ENCODE measurements at regions not wholly inside any gene's neighbourhood (a gene's known extent, or its start where the extent isn't known, plus 50 kb on each side); places are given as distances from the start of the nearest gene placed in this dataset.
A peak's percentile ranks its signal among the peaks of the same experiment; 100 is the strongest.
"Not testable (repeated sequence)": the region's sequence is repeated elsewhere in the genome, so short reads cannot be mapped to it uniquely, and the experiment has no call there.

DNA sequence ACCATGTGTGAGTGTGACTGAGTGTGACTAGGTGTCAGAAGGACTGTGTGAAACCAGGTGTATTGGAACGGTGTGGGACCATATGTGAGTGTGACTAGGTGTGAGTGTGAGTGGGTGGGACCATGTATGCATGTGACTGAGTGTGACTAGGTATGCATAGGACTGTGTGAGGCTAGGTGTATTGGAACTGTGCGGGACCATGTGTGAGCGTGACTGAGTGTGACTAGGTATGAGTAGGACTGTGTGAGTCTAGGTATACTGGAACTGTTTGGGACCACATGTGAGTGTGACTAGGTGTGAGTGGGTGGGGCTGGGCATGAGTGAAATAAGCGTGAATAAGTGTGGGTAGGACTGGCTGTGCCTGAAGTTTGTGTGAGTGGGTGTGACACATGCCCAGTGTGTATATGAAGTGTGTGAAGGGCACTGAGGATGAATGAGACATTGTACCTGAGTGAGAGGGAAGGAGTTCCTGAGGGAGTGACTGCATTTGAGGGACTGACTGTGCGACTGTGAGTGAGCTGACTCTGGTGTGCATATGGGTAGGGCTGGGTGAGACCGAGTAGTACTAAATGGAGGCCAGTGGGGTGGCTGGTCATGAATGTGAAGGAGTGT lies 247.0 kb upstream of the CCDC54 start:
- no peak for DNase-seq (ENCODE audit: low read depth)

DNA sequence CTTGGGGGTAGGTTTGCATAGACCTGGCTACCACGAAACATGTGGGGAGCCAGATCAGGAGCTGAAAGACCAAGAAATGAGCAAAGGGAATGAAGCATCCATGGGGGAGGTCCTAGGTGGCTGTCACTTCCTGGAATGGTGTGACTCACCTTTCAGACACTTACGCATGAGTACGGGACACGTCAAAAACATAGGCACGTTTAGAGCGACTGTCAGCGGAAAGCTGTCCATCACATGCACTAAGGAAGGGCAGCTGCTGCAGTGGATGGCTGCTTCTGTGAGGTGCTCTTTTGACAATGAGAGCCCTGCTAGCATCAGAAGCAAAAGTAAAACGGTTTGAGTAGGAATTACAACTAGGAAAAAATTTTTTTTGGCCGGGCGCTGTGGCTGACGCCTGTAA lies 244.6 kb upstream of the CCDC54 start:
- DNase-seq (ENCODE audit: low read depth), result peak; percentile 7

DNA sequence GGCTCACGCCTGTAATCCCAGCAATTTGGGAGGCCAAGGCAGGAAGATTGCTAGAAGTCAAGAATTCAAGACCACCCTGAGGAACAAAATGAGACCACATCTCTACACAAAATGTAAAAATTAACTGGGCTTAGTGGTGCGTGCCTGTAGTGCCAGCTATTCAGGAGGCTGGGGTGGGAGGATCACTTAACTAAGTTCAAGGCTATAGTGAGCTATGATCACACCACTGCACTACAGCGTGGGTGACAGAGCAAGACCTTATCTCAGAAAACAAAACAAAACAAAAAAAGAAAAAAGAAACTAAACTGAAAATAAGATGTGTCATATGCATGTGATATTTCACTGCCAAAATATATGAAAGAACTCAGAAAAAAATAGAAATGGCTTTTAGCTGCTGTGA lies 243.3 kb upstream of the CCDC54 start:
- DNase-seq (ENCODE audit: low read depth), result no peak

DNA sequence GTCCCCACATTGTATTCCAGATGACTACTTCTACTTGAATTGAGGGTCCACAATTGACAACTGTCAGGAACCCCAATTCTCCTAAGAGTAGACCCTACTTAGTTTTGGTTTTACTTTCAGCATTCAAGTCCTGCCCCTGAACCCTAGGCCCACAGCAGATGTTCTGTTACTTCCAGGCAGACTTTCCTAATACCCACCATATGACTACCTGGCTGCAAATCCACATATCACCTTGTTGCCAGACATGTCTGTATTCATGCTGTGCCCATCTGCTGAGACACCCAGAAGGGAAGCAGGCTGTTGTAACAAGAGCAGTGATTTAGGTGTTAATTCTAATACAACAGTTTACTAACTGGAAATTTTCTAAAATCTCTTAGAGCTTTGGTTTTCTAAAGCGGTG lies 235.1 kb upstream of the CCDC54 start:
- no peak for DNase-seq (ENCODE audit: low read depth)

DNA sequence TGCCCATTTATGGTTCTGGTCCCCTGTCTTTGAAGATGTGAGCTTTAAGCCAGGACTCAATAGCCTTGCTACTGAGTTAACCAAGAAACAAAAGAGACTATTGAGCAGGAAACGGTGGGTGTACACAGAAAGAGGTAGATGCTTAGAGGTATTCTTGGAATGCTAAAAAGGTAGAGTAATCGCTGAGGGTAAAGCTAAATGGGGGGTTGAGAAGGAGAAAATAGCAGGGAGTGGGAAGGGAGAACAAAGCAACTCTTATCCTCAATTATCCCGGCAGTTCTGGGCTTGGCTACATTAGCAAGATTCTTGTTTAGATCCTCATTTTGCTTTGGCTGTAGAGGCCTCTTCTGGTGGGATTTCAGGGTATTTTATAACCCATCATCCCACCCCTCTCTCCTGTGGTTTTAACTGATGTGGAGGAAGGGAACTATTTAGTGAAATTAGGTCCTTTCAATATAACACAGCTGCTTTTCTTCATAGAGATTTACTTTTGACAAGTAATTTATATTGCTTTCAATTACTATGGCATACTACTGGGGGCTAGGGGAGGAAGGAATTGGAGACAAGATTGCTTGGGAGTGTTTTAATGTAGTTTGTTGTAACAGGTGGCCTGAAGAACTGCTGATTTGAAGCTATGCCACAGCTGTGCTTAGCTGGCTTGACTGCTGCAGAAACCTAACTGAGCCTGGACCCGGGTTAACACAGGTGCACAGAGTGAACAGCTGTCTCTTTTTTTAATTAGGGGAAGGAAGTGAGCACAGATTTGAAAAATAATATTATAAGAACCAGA lies 234.3 kb upstream of the CCDC54 start:
- no peak for DNase-seq (ENCODE audit: low read depth)

DNA sequence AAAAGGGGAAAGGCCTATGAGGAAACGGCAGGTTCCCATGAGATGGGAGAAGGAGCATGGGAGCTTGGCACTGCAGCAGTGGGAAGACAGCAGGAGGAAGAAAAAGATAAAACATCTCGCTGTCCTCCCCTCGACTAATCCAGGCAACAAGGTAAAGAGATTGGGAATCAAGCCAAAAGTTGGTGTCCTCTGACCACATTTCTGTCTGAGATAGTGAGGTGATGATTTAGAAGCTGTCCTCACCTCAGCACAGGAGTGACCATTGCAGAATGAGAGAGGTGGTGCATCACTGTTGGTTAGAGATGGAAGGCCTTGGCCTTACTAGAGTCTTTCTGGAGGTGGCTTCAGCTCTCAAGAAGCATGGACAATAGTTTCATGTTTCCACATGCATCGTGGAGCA lies 226.6 kb upstream of the CCDC54 start:
- no peak for DNase-seq (ENCODE audit: low read depth)

DNA sequence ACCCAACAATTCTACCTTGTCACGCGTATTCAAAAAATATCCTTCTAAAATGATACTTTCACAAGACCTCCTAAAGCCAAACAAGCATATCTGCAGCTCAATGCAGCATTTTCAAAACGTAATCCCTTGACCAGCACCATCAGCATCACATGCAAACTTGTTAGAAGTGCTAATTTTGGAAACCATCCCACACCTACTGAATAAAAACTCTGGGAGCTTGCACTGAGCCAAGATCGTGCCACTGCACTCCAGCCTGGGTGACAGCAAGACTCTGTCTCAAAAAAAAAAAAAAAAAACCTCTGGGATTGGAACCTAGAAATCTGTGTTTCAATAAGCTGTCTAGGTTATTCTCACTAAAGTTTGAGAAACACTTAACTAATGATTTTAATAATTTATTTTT lies 223.3 kb upstream of the CCDC54 start:
- no peak for DNase-seq (ENCODE audit: low read depth)

DNA sequence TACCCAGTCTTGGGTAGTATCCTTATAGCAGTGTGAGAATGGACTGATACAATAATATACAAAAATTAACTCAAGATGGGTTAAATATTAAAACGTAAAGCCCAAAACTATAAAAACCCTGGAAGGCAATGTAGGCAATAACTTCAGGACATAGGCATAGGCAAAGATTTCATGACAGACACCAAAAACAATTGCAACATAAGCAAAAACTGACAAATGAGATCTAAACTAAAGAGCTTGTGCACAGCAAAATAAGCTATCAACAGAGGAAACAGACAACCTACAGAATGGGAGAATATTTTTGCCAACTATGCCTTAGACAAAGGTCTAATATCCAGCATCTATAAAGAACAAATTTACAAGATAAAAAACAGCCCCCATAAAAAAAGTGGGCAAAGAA lies 204.8 kb upstream of the CCDC54 start:
- DNase-seq (ENCODE audit: low read depth), result no peak

DNA sequence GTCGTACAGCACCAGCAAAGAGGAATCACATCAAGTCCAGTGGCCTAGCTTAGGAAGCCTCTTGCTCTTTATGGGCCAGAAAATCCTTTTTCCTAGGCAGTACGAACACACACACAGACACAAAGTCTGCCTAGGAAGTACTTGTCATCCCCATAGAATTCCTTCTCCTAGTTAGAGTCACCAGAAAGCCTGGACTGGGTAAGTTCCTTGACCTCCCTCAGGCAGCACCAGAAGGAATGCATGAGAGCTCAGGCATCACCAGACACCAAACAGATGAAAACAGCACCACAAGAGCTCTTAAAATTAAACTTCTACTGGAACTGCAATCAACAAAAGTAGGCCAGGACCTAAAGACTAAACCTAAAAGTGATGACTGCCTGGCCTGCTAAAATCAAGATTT lies 192.9 kb upstream of the CCDC54 start:
- peak; percentile 19 for DNase-seq (ENCODE audit: low read depth)

DNA sequence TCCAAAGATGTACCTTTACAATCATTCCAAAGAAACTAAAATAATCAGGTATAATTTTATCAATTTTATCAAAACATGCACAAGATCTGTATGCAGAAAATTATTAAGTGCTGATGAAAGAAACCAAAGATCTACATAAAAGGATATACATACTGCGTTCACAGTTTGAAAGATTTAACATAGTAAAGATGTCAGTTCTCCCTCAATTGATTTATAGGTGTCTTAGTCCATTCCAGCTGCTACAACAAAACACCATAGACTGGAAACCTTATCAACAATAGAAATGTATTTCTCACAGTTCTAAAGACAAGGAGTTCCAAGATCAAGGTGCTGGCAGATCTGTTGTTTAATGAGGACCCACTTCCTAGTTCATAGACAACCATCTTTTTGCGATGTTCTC lies 189.0 kb upstream of the CCDC54 start:
- DNase-seq (ENCODE audit: low read depth), result no peak

DNA sequence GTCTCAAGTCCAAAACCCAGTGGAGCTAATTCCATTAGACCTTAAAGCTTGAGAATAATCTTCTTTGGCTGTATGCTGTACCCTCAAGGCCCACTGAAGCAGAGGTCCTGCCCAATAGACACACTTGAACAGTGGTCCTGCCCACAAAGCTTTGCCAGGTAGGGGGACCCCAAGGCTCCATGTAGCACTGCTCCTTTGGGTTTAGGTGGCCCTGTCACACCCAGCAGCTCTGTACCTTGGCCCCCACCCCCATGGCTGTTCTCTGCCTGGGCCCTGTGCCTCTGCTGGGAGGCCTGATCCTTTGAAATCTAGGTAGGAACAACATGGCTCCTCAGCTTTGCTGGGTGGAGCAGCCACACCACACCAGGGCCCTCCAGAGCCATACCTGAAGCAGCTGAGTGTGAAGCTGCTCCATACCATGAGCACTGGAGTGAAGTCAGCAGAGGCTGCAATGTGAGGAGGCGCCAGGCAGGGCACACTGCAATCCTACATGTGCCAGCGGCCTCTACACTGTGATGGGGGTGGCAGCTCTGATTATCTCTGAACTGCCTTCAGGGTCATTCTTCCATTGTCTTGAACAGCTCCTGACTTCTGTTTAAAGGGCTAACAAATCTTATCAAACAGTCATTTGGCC lies 188.0 kb upstream of the CCDC54 start:
- DNase-seq (ENCODE audit: low read depth), result no peak

DNA sequence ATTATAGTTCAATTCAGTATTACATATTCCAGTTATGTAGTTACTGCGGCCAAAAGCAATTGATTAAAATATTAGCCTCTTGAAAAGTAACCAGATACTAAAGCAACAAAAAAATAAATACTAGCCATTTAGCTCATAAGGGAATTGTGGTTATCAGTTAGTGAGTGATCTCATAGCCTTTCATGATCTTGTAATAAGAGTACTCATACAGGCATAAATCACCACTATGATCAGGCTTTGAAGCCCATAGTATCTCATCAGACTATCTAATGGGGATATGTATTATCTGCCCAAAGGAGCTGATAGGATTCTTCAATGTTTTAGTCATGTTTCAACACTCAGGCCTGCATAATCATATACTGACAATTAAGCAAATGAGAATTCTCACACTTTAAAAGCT lies 184.1 kb upstream of the CCDC54 start:
- no peak for DNase-seq (ENCODE audit: low read depth)

DNA sequence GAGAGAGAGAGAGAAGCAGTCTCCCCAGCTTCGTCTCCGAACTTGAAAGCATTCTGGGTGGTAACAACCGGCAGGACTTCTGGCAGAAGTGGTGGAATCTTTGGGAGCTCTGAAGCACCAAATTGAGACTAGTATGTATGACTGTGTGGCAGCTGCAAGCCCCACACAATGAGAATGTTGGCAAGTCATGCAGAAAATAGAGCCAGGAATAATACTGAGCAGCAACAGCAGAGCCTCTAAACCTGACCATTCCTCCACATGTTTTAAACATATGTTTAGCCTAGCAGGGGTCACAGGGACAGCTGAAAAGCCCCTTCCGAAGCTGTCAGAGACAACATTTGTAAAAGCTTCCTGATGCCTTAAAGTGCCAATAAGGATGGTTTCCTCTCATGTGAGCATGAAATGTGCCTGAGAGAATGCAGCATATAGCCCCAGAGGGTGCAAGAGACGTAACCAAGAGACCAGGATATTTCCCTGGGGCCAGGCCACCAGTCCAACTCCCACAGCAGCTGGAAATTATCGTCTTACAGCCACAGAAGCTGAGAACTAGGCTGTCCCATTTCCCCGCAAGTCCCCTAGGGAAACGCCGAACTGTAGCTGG lies 178.6 kb upstream of the CCDC54 start:
- DNase-seq (ENCODE audit: low read depth), result no peak

DNA sequence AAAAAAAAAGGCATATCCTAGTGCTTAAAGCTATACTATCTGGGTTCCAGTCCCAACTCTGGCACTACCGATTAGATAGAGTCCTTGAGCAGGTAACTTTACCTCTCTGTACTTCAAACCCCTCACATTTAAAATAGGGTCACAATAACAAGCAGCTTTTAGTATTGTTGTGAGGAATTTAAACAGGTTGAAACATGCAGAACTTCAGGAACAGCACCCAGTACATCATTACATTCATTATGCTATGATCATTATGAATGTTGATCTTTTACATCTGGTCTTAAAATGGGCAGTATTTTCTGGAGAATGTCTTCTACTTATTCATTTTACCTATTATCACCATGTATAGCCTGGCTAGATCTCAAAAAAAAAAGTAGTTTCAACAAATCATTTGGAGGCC lies 176.1 kb upstream of the CCDC54 start:
- DNase-seq (ENCODE audit: low read depth), result no peak

DNA sequence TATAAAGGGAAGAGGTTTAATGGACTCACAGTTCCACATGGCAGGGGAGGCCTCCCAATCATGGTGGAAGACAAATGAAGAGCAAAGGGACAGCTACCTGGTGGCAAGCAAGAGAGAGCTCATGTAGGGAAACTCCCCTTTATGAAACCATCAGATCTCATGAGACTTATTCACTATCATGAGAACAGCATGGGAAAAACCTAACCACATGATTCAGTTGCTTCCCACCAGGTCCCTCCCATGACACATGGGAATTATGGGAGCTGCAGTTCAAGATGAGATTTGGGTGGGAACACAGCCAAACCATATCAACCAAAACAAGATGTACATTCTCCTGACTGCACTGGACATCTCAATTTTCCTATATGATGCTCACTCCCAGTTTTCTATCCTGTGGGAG lies 174.4 kb upstream of the CCDC54 start:
- not testable (repeated sequence) for DNase-seq (ENCODE audit: low read depth)

DNA sequence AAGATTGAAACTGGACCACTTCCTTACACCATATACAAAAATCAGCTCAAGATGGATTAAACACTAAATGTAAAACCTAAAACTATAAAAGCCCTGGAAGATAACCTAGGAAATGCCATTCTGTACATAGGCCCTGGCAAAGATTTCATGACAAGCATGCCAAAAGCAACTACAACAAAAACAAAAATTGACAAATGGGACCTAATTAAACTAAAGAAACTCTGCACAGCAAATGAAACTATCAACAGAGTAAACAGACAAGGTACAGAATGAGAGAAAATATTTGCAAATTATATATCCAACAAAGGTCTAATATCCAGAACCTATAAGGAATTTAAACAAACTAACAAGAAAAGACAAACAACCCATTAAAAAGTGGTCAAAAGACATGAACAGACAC lies 173.1 kb upstream of the CCDC54 start:
- no peak for DNase-seq (ENCODE audit: low read depth)

DNA sequence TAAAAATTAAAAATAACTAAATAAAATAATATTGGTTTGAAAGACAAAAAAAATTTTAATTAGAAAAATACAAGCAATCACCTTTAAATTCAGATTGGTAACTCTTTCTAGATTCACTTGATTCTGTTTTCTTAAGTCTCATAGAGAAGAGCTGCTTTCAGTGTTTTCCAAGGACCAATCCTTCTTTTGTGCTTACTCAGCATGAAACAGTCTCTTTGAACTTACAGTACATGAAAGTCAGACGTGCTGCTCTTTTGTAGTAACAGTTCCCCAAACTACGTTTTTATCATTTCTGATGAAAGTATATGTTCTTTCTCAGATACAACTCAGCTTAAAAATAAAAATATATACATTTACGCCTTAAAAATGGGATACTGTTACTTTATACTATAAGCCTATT lies 171.9 kb upstream of the CCDC54 start:
- no peak for DNase-seq (ENCODE audit: low read depth)

DNA sequence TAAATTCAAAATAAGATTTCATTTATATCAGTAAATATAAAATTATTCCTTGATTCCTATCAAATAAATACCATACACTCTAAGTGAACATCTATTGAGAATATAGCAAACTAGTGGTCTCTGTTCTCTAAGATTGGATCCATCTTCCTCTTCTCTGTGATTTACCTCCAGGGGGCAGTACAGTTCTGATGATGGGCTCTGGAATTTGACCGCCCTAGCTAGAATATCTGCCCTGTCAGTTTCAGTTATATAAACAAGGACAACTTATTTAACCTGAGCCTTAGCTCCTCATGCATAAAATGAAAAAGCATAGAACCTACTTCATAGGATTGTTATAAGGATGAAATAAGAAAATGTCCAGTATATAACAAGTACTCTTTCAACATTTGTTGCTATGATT lies 171.1 kb upstream of the CCDC54 start:
- peak; percentile 83 for DNase-seq (ENCODE audit: low read depth)

DNA sequence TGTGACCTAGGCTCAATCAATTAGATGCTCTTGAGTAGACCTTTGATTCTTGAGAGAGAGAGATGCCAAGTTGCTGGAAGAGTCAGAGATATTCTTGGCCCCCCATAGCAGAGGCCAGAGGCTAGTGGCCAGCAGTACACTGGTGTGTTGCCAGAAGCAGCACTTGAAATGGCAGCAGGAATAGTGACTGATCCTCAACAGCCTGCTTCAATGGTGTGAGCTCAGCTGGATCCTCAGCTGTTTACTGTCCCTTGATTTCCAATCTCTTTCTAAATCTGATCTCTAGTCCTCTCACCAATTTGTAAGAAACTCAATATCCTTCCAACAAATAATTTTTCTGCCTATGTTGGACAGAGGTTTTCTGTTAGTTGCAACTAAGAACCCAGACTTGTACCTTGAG lies 170.3 kb upstream of the CCDC54 start:
- DNase-seq (ENCODE audit: low read depth), result no peak

DNA sequence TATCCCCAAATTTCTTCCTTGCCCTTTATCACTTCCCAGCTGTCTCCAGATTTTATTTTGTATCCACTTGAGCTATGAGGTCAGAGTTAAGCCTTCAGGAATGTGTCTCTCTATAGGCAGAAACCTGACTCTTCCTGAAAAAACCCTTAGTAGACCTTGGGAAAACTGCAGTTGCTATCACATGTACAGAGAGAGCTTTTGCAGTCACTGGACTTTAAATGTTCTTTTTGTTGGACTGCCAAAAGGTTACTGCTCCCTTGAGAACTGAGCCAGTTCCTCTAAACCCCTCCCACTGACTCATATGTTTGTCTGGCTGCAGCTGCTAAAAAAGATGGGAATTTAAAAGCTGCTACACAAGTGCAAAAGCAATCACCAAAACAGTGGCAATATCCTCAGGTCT lies 169.1 kb upstream of the CCDC54 start:
- peak; percentile 98 for DNase-seq (ENCODE audit: low read depth)

DNA sequence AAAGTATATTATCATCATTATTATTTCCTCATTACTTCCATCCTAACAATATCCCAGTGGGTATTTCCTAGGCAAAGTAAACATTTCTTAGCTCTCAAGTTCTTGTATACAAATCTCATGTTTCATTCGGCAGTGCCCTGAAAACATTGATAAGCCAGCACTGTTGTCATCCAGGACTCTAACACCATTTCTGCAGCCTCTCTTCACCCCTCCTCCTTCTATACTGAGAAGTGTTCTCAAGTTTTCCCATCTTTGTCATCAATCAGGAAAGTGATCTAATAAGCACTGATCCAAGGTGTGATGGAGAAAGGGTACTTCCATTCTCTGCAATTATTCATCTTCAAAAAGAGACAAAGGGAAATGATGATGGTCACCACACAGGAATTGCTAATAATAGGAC lies 168.4 kb upstream of the CCDC54 start:
- DNase-seq (ENCODE audit: low read depth), result peak; percentile 50

DNA sequence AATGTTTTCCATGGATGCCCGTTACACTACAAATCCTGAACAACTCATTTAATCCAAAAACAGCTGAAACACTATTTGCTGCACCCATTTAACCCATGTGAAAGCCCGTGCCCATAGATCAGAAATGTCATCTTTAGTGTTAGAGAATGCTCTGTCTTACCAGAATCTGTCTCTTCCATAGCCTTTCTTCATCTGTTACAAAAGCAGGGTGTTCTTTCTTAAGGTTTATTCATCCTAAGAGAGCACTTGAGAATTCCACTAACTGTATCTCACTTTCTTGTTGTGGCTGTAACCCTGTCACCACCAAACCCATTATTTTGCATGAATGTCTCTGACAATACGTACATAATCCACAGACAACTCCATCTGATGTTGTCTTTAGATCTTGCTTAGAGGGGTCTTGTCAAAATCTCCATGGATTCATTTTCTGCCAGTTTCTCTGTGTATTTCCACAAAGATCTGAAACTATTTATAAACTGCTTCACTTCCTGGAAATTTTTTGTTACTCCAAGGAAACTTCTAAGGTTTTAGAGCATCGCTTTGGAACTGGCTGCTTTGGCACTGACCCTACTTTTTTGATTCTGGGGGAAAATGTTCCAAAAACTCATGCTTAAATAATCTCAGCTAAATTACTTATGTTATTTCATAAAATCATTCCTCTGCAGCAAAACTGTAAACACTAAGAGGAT lies 167.8 kb upstream of the CCDC54 start:
- DNase-seq (ENCODE audit: low read depth), result no peak
